ENCODE measurements at regions not wholly inside any gene's neighbourhood (a gene's known extent, or its start where the extent isn't known, plus 50 kb on each side); places are given as distances from the start of the nearest gene placed in this dataset.

DNA sequence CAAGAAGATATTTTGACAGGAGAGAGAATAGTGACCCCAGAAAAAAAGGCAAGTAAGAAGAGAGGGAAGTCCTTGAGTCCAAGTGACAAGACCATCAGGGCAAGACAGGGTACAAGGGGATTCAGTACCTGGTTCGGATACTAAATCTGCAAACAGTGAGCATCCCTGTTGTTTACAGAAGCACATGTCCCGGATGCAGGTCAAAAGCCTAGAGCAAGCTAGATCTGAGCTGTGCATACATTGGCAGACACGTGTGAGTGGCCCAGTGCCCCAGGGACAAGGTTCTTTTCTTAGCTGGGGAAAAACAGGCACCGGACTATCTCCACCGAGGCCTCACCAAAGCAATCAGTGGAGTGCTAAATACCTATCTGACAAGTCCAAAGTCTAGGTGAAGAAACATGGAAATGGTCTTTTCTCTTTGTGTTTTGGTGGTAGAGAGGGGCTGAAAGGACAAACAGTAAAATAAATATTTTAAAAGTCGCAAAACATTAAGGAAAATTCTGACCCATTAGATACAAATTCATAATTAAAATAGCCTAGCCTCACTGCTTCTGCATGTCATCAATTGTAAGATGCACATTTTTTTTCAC lies 165.2 kb downstream of the SUCLG1 start:
- no peak for DNase-seq (ENCODE audit: low read depth in 4 of 6, low spot score in 6 of 6)
- Histone ChIP-seq H3K4me1 (ENCODE audit: control insufficient read depth, insufficient read depth, low read length) (no peaks in the 10 kb centered on the region), H3K4me3 (ENCODE audit: low read depth, low read length) (no peak overlapping the region), H3K36me3 (ENCODE audit: control insufficient read depth, insufficient read depth, low read length) (no peaks in the 10 kb centered on the region), H3K27ac (ENCODE audit: low read depth, low read length) (no peak overlapping the region), H3K27me3 (ENCODE audit: control insufficient read depth, insufficient read depth, low read length) (no peaks in the 10 kb centered on the region), H3K9me3 (ENCODE audit: control insufficient read depth, insufficient read depth, low read length) (no peaks in the 10 kb centered on the region)
- WGBS (ENCODE audit: insufficient coverage), result 78% methylated on average over 4 of the region's 6 CpGs

DNA sequence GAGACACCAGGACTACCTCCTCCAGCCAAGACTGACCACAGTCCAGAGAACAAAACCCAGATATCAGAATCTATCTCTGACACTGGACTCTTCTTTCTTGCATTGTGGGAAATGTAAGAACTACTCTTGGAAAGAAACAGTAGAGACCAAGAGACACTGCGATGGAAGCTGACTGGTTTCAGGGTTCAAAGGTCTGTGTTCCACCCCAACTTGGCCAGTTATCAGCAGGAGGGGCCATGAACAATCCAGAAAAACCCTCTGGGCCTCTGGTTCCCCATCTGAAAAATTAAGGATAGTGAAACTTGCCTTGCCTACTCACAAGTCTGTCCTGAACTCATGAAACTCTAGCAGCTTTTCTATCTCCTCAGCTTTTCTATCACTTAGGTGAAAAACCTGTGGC lies 166.5 kb downstream of the SUCLG1 start:
- Histone ChIP-seq H3K4me3 (ENCODE audit: low read depth, low read length) (no peak overlapping the region), H3K27ac (ENCODE audit: low read depth, low read length) (no peak overlapping the region), H3K27me3 (ENCODE audit: control insufficient read depth, insufficient read depth, low read length) (no peaks in the 10 kb centered on the region), H3K4me1 (ENCODE audit: control insufficient read depth, insufficient read depth, low read length) (no peaks in the 10 kb centered on the region), H3K9me3 (ENCODE audit: control insufficient read depth, insufficient read depth, low read length) (no peaks in the 10 kb centered on the region), H3K36me3 (ENCODE audit: control insufficient read depth, insufficient read depth, low read length) (no peaks in the 10 kb centered on the region)
- no peak for DNase-seq (ENCODE audit: low read depth in 4 of 6, low spot score in 6 of 6)
- 89% methylated on average over 1 of the region's 1 CpG for WGBS (ENCODE audit: insufficient coverage)

DNA sequence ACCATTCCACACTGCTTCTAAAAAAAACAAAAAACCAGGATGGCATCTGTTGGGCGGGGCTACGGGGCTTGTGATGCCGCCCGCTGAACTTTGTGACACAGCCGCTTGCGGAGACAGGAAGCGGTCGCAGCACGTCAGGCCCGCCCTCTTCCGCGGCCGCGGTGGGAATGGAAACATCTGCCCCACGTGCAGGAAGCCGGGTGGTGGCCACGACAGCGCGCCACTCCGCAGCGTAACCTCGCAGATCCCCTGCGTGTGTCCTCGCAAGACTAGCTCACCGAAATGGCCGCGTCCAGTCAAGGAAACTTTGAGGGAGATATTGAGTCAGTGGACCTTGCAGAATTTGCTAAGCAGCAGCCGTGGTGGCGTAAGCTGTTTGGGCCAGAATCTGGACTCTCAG lies 168.5 kb downstream of the SUCLG1 start:
- DNase-seq (ENCODE audit: low read depth in 4 of 6, low spot score in 6 of 6), result no peak
- H3K36me3 ChIP-seq (ENCODE audit: control insufficient read depth, insufficient read depth, low read length), result no peaks in the 10 kb centered on the region
- 95% methylated on average over 29 of the region's 29 CpGs for WGBS (ENCODE audit: insufficient coverage)
- no peak overlapping the region for H3K27ac ChIP-seq (ENCODE audit: low read depth, low read length)
- no peaks in the 10 kb centered on the region for H3K4me1 ChIP-seq (ENCODE audit: control insufficient read depth, insufficient read depth, low read length)
- H3K9me3 ChIP-seq (ENCODE audit: control insufficient read depth, insufficient read depth, low read length), result no peaks in the 10 kb centered on the region
- no peaks in the 10 kb centered on the region for H3K27me3 ChIP-seq (ENCODE audit: control insufficient read depth, insufficient read depth, low read length)
- H3K4me3 ChIP-seq (ENCODE audit: low read depth, low read length), result no peak overlapping the region

DNA sequence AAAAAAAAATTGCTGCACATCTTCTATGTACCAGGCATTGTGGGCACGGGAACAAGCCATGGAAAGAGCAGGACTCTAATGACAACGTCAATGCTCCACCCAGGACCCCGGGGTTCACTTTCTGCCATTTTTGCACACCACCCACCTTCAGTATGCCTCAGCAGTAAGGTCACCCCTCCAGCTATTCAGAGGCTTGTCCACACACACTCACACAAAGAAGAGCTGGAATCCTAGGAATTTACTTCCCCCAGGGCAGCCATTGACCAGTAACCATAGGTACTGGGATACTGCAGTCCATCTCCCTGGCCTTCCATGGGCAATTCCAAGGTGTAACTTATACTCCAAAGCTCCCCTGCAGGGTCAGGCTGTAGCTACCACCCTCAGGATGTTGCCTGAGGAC lies 170.8 kb downstream of the SUCLG1 start:
- DNase-seq (ENCODE audit: low read depth in 4 of 6, low spot score in 6 of 6), result no peak
- no peak overlapping the region for H3K4me3 ChIP-seq (ENCODE audit: low read depth, low read length)
- 90% methylated on average over 3 of the region's 3 CpGs for WGBS (ENCODE audit: insufficient coverage)
- no peaks in the 10 kb centered on the region for H3K36me3 ChIP-seq (ENCODE audit: control insufficient read depth, insufficient read depth, low read length)
- H3K27me3 ChIP-seq (ENCODE audit: control insufficient read depth, insufficient read depth, low read length), result no peaks in the 10 kb centered on the region
- H3K4me1 ChIP-seq (ENCODE audit: control insufficient read depth, insufficient read depth, low read length), result no peaks in the 10 kb centered on the region
- no peak overlapping the region for H3K27ac ChIP-seq (ENCODE audit: low read depth, low read length)
- H3K9me3 ChIP-seq (ENCODE audit: control insufficient read depth, insufficient read depth, low read length), result no peaks in the 10 kb centered on the region

DNA sequence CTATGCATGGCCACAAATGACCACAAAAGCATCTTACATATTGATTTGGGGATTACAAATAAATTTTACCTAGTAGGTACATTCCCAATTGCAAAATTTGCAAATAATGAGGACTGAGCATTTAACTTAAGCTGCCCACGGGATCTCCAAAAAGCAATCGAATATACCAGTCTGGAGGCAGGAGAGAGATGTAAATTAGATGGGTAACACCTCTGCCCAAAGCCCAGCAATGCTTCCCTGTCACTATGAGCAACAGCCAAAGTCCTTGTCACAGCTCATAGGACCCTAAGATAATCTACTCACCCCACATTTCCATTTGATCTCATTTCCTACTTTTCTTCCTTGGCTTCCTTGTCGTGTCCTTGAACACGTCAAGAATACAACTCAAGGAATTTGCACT lies 172.2 kb downstream of the SUCLG1 start:
- H3K4me3 ChIP-seq (ENCODE audit: low read depth, low read length), result no peak overlapping the region
- no peaks in the 10 kb centered on the region for H3K36me3 ChIP-seq (ENCODE audit: control insufficient read depth, insufficient read depth, low read length)
- no peaks in the 10 kb centered on the region for H3K27me3 ChIP-seq (ENCODE audit: control insufficient read depth, insufficient read depth, low read length)

DNA sequence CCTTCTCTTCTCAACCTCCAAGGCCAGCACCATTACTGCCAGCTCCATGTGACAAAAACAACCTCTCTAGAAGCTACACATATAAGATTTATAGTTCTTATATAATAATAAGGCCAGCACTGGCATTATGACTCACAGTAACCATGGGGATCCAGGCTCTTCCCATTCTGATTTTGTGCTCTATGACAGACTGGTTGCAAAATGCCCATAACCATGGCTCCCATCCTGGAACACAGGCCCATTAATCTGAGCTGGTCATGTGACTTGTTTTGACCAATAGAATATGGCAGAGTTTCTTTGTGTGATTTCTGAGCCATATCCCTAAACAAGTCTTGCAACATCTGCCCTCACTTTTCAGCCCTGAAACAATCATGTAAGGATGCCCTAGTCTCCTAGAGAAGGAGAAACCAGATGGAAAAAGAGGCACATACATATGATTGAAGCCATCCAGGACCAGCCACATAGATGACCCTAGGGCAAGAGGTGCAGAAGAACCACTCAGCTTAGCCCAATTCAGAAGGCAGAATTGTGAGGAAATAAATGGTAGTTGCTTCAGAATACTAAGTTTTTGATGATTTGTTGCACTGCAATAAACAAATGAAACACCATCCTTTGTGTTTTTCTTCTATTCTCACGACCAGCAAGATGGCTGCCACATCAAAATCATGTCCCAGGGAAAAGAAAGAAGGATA lies 173.9 kb downstream of the SUCLG1 start:
- Histone ChIP-seq H3K4me1 (ENCODE audit: control insufficient read depth, insufficient read depth, low read length) (no peaks in the 10 kb centered on the region), H3K36me3 (ENCODE audit: control insufficient read depth, insufficient read depth, low read length) (no peaks in the 10 kb centered on the region), H3K4me3 (ENCODE audit: low read depth, low read length) (no peak overlapping the region), H3K27me3 (ENCODE audit: control insufficient read depth, insufficient read depth, low read length) (no peaks in the 10 kb centered on the region), H3K9me3 (ENCODE audit: control insufficient read depth, insufficient read depth, low read length) (no peaks in the 10 kb centered on the region), H3K27ac (ENCODE audit: low read depth, low read length) (no peak overlapping the region)
- no peak for DNase-seq (ENCODE audit: low read depth in 4 of 6, low spot score in 6 of 6)
- WGBS (ENCODE audit: insufficient coverage), result no CpG with 5 or more reads among the region's 1 CpG

More for the DNA sequence above, 172.2 kb downstream of the SUCLG1 start:
- no peak for DNase-seq (ENCODE audit: low read depth in 4 of 6, low spot score in 6 of 6)
- Histone ChIP-seq H3K27ac (ENCODE audit: low read depth, low read length) (no peak overlapping the region), H3K9me3 (ENCODE audit: control insufficient read depth, insufficient read depth, low read length) (no peaks in the 10 kb centered on the region), H3K4me1 (ENCODE audit: control insufficient read depth, insufficient read depth, low read length) (no peaks in the 10 kb centered on the region)
- 92% methylated on average over 2 of the region's 4 CpGs for WGBS (ENCODE audit: insufficient coverage)

DNA sequence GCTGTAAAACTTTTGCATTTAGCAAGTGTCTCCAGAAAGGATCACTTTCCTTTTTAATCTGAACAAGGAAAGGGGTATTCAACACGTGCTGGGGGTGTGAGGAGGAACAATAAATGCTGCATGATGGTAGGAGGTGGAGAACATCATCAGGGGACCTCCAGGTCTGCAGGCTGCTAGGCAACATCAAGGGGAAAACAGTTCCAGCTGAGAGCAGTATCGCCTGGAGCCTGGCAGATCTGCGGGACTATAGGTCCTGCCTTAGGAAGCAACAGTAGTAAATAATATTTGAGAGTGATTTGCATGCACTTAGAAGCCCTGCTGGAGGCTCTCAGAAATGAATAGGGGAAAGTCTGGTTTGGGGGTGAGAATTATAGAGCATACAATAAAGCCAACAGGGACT lies 175.6 kb downstream of the SUCLG1 start:
- Histone ChIP-seq H3K4me1 (ENCODE audit: control insufficient read depth, insufficient read depth, low read length) (no peaks in the 10 kb centered on the region), H3K9me3 (ENCODE audit: control insufficient read depth, insufficient read depth, low read length) (no peaks in the 10 kb centered on the region), H3K27ac (ENCODE audit: low read depth, low read length) (no peak overlapping the region), H3K36me3 (ENCODE audit: control insufficient read depth, insufficient read depth, low read length) (no peaks in the 10 kb centered on the region), H3K4me3 (ENCODE audit: low read depth, low read length) (no peak overlapping the region), H3K27me3 (ENCODE audit: control insufficient read depth, insufficient read depth, low read length) (no peaks in the 10 kb centered on the region)
- 7% methylated on average over 3 of the region's 3 CpGs for WGBS (ENCODE audit: insufficient coverage)
- DNase-seq (ENCODE audit: low read depth in 4 of 6, low spot score in 6 of 6), result no peak

DNA sequence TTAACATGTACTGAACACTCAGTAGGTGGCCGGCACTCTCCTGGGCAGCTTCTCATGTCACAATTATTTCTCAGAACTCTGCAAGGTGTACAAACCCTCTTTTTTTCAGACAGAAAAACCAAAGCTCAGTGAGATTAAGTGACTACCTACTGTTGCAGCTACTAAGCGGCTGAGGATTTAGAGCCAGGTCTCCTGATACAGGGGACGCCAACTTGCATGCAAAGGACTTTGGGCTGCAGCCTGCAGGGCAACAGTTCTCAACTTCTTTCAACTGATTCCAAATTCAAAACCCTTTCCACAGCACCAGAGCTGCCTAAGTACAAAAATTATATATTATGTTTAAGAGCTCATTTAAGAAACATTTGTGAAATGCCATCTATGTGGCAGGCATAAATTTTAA lies 177.6 kb downstream of the SUCLG1 start:
- Histone ChIP-seq H3K36me3 (ENCODE audit: control insufficient read depth, insufficient read depth, low read length) (no peaks in the 10 kb centered on the region), H3K27me3 (ENCODE audit: control insufficient read depth, insufficient read depth, low read length) (no peaks in the 10 kb centered on the region), H3K9me3 (ENCODE audit: control insufficient read depth, insufficient read depth, low read length) (no peaks in the 10 kb centered on the region), H3K27ac (ENCODE audit: low read depth, low read length) (no peak overlapping the region), H3K4me3 (ENCODE audit: low read depth, low read length) (no peak overlapping the region), H3K4me1 (ENCODE audit: control insufficient read depth, insufficient read depth, low read length) (no peaks in the 10 kb centered on the region)
- peak in 1 of 6 donors; percentile 22 for DNase-seq (ENCODE audit: low read depth in 4 of 6, low spot score in 6 of 6)
- WGBS (ENCODE audit: insufficient coverage), result 40% methylated on average over 3 of the region's 3 CpGs

DNA sequence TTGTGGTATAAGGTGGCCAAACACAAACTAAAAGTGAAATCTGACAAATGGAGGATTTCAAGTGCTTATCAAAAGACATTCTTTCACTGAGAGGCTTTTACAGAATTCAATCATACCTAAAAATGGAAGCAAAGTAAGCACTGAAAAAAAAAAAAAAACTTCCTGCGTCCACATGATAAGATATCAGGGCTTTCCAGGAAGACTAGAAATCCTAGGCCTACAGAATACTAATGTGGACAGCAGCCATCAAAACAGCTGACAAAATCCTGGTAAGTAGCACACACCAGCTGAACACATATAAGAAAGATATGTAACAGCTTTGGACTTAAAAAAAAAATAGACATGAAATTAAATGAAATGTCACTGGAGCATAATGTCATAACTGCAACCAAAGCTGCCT lies 178.2 kb downstream of the SUCLG1 start:
- H3K36me3 ChIP-seq (ENCODE audit: control insufficient read depth, insufficient read depth, low read length), result no peaks in the 10 kb centered on the region
- WGBS (ENCODE audit: insufficient coverage), result no CpG with 5 or more reads among the region's 1 CpG
- no peak overlapping the region for H3K4me3 ChIP-seq (ENCODE audit: low read depth, low read length)
- H3K9me3 ChIP-seq (ENCODE audit: control insufficient read depth, insufficient read depth, low read length), result no peaks in the 10 kb centered on the region
- DNase-seq (ENCODE audit: low read depth in 4 of 6, low spot score in 6 of 6), result peak in 1 of 6 donors; percentile 53
- H3K27me3 ChIP-seq (ENCODE audit: control insufficient read depth, insufficient read depth, low read length), result no peaks in the 10 kb centered on the region
- H3K4me1 ChIP-seq (ENCODE audit: control insufficient read depth, insufficient read depth, low read length), result no peaks in the 10 kb centered on the region
- H3K27ac ChIP-seq (ENCODE audit: low read depth, low read length), result no peak overlapping the region

DNA sequence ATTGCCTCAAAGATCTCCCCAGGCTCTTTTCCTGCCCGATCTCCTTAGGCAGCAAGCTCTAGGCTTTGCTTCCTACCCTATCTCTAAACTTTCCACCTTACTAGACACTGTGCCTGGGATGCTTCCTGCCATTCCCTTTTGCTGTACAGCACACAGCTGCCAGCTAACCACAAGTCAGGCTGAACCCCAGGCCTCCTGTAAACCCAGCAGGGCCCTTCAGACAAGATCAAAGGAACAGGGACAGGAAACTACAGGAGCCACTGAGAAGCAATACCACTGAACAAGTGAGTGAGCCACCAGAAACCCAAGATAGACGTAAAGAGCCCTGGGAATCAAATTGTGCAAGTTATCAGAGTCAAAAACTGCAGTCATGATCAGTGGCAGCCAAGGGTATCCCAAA lies 180.7 kb downstream of the SUCLG1 start:
- Histone ChIP-seq H3K27me3 (ENCODE audit: control insufficient read depth, insufficient read depth, low read length) (no peaks in the 10 kb centered on the region), H3K4me3 (ENCODE audit: low read depth, low read length) (no peak overlapping the region), H3K9me3 (ENCODE audit: control insufficient read depth, insufficient read depth, low read length) (no peaks in the 10 kb centered on the region), H3K4me1 (ENCODE audit: control insufficient read depth, insufficient read depth, low read length) (no peaks in the 10 kb centered on the region), H3K27ac (ENCODE audit: low read depth, low read length) (no peak overlapping the region), H3K36me3 (ENCODE audit: control insufficient read depth, insufficient read depth, low read length) (no peaks in the 10 kb centered on the region)
- no peak for DNase-seq (ENCODE audit: low read depth in 4 of 6, low spot score in 6 of 6)
- 86% methylated on average over 2 of the region's 2 CpGs for WGBS (ENCODE audit: insufficient coverage)
